SK-N-SH (cell line): ENCODE measurements at regions not wholly inside any gene's neighbourhood (a gene's known extent, or its start where the extent isn't known, plus 50 kb on each side); places are given as distances from the start of the nearest gene placed in this dataset.
A peak's percentile ranks its signal among the peaks of the same experiment; 100 is the strongest.

Experiments
- SIN3A ChIP-seq: IDR thresholded peaks from 2 replicates; pipeline ENCODE4 v1.6.1; 2012; ENCODE audit warnings: low read depth, mild to moderate bottlenecking, low read length, moderate library complexity, borderline replicate concordance
- YY1 ChIP-seq: IDR thresholded peaks from 2 replicates; pipeline ENCODE4 v1.4.0; 2012; ENCODE audit warnings: low read depth, mild to moderate bottlenecking
- TF ChIP-seq, protein P1 (sequence below): IDR thresholded peaks from 2 replicates; pipeline ENCODE4 v1.4.0; 2012; ENCODE audit warnings: low read depth, borderline replicate concordance

DNA sequence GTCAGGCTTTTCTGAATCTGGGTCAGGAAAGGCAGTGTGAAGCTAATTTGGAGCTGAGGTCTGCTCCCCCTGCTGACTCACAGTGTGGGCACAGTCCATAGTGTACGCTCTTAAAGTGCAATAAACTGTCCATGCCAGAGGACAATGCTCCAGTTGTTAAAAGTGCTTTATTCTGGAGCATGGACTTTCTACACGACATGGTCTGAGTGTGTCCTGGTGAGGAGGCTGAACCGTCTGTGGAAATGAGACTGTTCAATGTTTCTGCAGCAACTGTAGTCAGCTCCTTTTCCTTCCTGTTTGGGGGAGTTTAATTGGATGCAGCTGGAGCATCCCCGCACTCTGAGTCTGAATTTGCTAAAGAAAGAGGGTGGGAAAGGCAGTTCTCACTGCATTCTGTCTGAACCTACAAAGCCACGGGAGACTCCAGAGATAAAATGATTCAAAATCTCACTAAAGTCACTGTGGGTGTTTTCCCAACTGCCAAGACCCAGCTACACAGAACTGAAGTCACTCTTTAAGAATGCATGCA lies 110.2 kb upstream of the TRIB2 start:
- TF ChIP-seq YY1 (no peak), SIN3A (0 out of 2 replicates have a peak, but pooled peaks have one; percentile 51)
- TF ChIP-seq, protein P1, sequence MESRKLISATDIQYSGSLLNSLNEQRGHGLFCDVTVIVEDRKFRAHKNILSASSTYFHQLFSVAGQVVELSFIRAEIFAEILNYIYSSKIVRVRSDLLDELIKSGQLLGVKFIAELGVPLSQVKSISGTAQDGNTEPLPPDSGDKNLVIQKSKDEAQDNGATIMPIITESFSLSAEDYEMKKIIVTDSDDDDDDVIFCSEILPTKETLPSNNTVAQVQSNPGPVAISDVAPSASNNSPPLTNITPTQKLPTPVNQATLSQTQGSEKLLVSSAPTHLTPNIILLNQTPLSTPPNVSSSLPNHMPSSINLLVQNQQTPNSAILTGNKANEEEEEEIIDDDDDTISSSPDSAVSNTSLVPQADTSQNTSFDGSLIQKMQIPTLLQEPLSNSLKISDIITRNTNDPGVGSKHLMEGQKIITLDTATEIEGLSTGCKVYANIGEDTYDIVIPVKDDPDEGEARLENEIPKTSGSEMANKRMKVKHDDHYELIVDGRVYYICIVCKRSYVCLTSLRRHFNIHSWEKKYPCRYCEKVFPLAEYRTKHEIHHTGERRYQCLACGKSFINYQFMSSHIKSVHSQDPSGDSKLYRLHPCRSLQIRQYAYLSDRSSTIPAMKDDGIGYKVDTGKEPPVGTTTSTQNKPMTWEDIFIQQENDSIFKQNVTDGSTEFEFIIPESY: no peak
